Peyer's patch (tissue), 4 donors: ENCODE measurements at regions not wholly inside any gene's neighbourhood (a gene's known extent, or its start where the extent isn't known, plus 50 kb on each side); places are given as distances from the start of the nearest gene placed in this dataset.

Source experiments
- DNase-seq, 3 donors: peaks; one replicate each; pipeline ENCODE4 v3.0.0-alpha.2; 2017 to 2019
- H3K27ac ChIP-seq, 4 donors: fragments of 200-600 bp; sonication (generic); one replicate each; pipeline ENCODE4 v1.5.1; 2016 to 2019
- H3K27me3 ChIP-seq, 2 donors: fragments of 200-600 bp; sonication (generic); one replicate each; pipeline ENCODE4 v1.5.1; 2019
- H3K36me3 ChIP-seq, 3 donors: fragments of 200-600 bp; sonication (generic); one replicate each; pipeline ENCODE4 v1.5.1; 2016 to 2019
- H3K4me1 ChIP-seq, 4 donors: fragments of 200-600 bp; sonication (generic); one replicate each; pipeline ENCODE4 v1.5.1; 2016 to 2019
- H3K4me3 ChIP-seq, 4 donors: fragments of 200-600 bp; sonication (generic); 1 replicate in 3 of 4; 2 replicates in 1 of 4; pipeline ENCODE4 v1.5.1; 2016 to 2019; ENCODE audit warnings: mild to moderate bottlenecking in 1 of 4
- H3K9me3 ChIP-seq, 4 donors: fragments of 200-600 bp; sonication (generic); one replicate each; pipeline ENCODE4 v1.5.1; 2016 to 2019; ENCODE audit warnings: mild to moderate bottlenecking in 1 of 4
- POLR2A ChIP-seq, 2 donors: fragments of 450-650 bp; IDR thresholded peaks; one replicate each; pipeline ENCODE4 v1.5.1; 2017; ENCODE audit warnings: antibody characterized with exemption in 2 of 2, mild to moderate bottlenecking in 2 of 2, moderate library complexity in 2 of 2
- TF ChIP-seq, protein P1 (sequence below), 6 experiments: fragments of 450-650 bp in 4 of 6; fragments of 200-600 bp in 2 of 6; sonication (generic) in 1 of 6; IDR thresholded peaks; one replicate each; pipeline ENCODE4 v1.5.1; 2017 to 2019; ENCODE audit warnings: antibody characterized with exemption in 6 of 6, mild to moderate bottlenecking in 3 of 6, moderate library complexity in 1 of 6

- DNase-seq: no peak
- Histone ChIP-seq H3K36me3 (no peaks in the 10 kb centered on the region), H3K4me1 (no peaks in the 10 kb centered on the region), H3K27ac (no peak overlapping the region), H3K27me3 (no peaks in the 10 kb centered on the region), H3K4me3 (no peak overlapping the region), H3K9me3 (no peaks in the 10 kb centered on the region)
- no peak for TF ChIP-seq POLR2A (IDR thresholded peaks at IDR 0.05)
- TF ChIP-seq, protein P1, sequence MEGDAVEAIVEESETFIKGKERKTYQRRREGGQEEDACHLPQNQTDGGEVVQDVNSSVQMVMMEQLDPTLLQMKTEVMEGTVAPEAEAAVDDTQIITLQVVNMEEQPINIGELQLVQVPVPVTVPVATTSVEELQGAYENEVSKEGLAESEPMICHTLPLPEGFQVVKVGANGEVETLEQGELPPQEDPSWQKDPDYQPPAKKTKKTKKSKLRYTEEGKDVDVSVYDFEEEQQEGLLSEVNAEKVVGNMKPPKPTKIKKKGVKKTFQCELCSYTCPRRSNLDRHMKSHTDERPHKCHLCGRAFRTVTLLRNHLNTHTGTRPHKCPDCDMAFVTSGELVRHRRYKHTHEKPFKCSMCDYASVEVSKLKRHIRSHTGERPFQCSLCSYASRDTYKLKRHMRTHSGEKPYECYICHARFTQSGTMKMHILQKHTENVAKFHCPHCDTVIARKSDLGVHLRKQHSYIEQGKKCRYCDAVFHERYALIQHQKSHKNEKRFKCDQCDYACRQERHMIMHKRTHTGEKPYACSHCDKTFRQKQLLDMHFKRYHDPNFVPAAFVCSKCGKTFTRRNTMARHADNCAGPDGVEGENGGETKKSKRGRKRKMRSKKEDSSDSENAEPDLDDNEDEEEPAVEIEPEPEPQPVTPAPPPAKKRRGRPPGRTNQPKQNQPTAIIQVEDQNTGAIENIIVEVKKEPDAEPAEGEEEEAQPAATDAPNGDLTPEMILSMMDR (IDR thresholded peaks at IDR 0.05): no peak
These were observed 195.6 kb upstream of the KRR1 start for GRCh38 chr12:75706786-75707605.

GRCh38 chr12:75705749-75706711, 194.6 kb upstream of the KRR1 start:
- H3K4me1 ChIP-seq: no peaks in the 10 kb centered on the region
- TF ChIP-seq, protein P1 (IDR thresholded peaks at IDR 0.05): no peak
- no peak for TF ChIP-seq POLR2A (IDR thresholded peaks at IDR 0.05)
- H3K27me3 ChIP-seq: no peaks in the 10 kb centered on the region
- peak overlapping the region in 2 of 4 donors; percentile 13 to 34 for H3K27ac ChIP-seq
- no peaks in the 10 kb centered on the region for H3K36me3 ChIP-seq
- H3K4me3 ChIP-seq: no peak overlapping the region
- H3K9me3 ChIP-seq: no peaks in the 10 kb centered on the region
- DNase-seq: peak in 1 of 3 donors; percentile 53

DNA sequence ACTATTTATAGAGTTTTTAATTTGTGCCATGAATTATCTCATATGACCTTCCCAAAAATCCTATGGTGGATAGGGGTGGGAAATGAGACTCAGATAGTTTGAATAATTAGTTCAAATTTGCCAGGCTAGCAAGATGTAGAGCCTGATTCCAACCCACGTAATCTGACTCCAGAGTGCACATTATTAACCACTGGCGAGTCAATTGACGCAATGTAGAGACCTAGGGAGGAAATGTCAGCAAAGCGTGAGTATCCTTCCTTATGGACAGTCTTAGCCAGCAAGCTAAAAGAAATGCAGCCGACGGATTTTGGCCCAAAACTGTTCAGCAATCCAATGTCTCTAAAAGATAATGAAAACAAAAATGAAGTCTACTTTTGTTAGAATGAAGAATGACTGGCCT, 193.3 kb upstream of the KRR1 start:
- no peak for TF ChIP-seq POLR2A (IDR thresholded peaks at IDR 0.05)
- no peaks in the 10 kb centered on the region for H3K9me3 ChIP-seq
- H3K4me3 ChIP-seq: no peak overlapping the region
- DNase-seq: no peak
- H3K4me1 ChIP-seq: no peaks in the 10 kb centered on the region
- H3K27ac ChIP-seq: no peak overlapping the region
- H3K36me3 ChIP-seq: no peaks in the 10 kb centered on the region
- H3K27me3 ChIP-seq: no peaks in the 10 kb centered on the region

GRCh38 chr12:75704208-75704607, 192.8 kb upstream of the KRR1 start:
- no peak for TF ChIP-seq POLR2A (IDR thresholded peaks at IDR 0.05)
- TF ChIP-seq, protein P1 (IDR thresholded peaks at IDR 0.05): no peak
- H3K27ac ChIP-seq: no peak overlapping the region
- H3K9me3 ChIP-seq: no peaks in the 10 kb centered on the region
- no peak overlapping the region for H3K4me3 ChIP-seq
- H3K27me3 ChIP-seq: no peaks in the 10 kb centered on the region
- no peaks in the 10 kb centered on the region for H3K36me3 ChIP-seq
- no peaks in the 10 kb centered on the region for H3K4me1 ChIP-seq
- no peak for DNase-seq

DNA sequence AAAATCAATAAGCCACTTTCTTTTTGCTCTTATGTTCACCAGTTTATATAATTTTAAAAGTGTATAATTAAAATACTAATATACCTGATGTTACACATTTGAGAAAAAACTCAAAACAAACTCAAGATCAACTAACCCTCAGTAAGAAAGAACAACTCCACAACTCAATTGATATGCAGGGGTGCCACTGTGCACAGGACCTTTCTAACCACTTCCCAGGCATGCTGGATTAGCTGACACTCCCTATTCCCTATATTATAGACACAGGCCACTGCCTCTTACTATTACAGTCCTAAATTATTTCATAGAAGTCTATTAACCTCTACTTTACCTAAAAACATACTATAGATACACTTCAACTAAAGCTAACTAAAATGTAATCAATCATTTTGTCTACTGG, 191.7 kb upstream of the KRR1 start:
- no peak overlapping the region for H3K27ac ChIP-seq
- TF ChIP-seq POLR2A (IDR thresholded peaks at IDR 0.05): no peak
- TF ChIP-seq, protein P1 (IDR thresholded peaks at IDR 0.05): no peak

More for the DNA sequence above, 191.7 kb upstream of the KRR1 start:
- Histone ChIP-seq H3K4me1 (no peaks in the 10 kb centered on the region), H3K9me3 (no peaks in the 10 kb centered on the region), H3K4me3 (no peak overlapping the region), H3K36me3 (no peaks in the 10 kb centered on the region), H3K27me3 (no peaks in the 10 kb centered on the region)
- no peak for DNase-seq
